PC-3 (cell line): ENCODE measurements at regions not wholly inside any gene's neighbourhood (a gene's known extent, or its start where the extent isn't known, plus 50 kb on each side); places are given as distances from the start of the nearest gene placed in this dataset.

Experiments
- ATAC-seq: fragments of 200-7000 bp; cut with Tn5 transposase; 2 replicates; pipeline ENCODE4 v1.9.1; 2020; ENCODE audit warnings: mild to moderate bottlenecking, moderate library complexity
- BruUV-seq: library from RNA; stranded (reverse); fragments of 400-500 nt; replicated peaks from 2 replicates; lab custom pipeline; 2021; lab: Mats Ljungman, UMichigan
- CTCF ChIA-PET: fragments of 300-600 bp; sonication (Branson Sonifier 250); formaldehyde crosslinking; loops from one replicate; lab custom pipeline; 2022; ENCODE audit warnings: antibody characterized with exemption; lab: Charles Lee
- POLR2A ChIA-PET: fragments of 300-600 bp; sonication (Branson Sonifier 250); formaldehyde crosslinking; loops from one replicate; lab custom pipeline; 2022; ENCODE audit warnings: antibody characterized with exemption; ENCODE audit not compliant: unreplicated experiment; lab: Charles Lee
- DNase-seq: peaks from one replicate; pipeline ENCODE4 v3.0.0-alpha.2; 2015
- H2AFZ ChIP-seq: fragments of 300-600 bp; sonication (generic); 2 replicates; pipeline ENCODE4 v1.6.0; 2016; ENCODE audit warnings: antibody characterized with exemption, low read length
- H3F3A ChIP-seq: fragments of 300-600 bp; sonication (generic); one replicate; pipeline ENCODE4 v1.6.0; 2017; ENCODE audit warnings: antibody characterized with exemption, low read length, control low read depth, mild to moderate bottlenecking; ENCODE audit not compliant: unreplicated experiment
- H3K27ac ChIP-seq: fragments of 300-600 bp; sonication (generic); 2 replicates; pipeline ENCODE4 v1.5.1; 2016; ENCODE audit warnings: mild to moderate bottlenecking, low read length
- H3K27me3 ChIP-seq: fragments of 300-600 bp; sonication (generic); 2 replicates; pipeline ENCODE4 v1.6.1; 2016; ENCODE audit warnings: low read length, mixed read lengths
- H3K36me3 ChIP-seq: fragments of 300-600 bp; sonication (generic); 2 replicates; pipeline ENCODE4 v1.6.1; 2016; ENCODE audit warnings: low read depth, mixed run types, low read length, mixed read lengths
- H3K4me1 ChIP-seq: fragments of 300-600 bp; sonication (generic); 2 replicates; pipeline ENCODE4 v1.5.1; 2016; ENCODE audit warnings: low read length; ENCODE audit not compliant: insufficient read depth
- H3K4me2 ChIP-seq: fragments of 300-600 bp; sonication (generic); 2 replicates; pipeline ENCODE4 v1.6.0; 2016; ENCODE audit warnings: low read length
- H3K4me3 ChIP-seq: fragments of 300-600 bp; sonication (generic); 2 replicates; pipeline ENCODE4 v1.5.1; 2016; ENCODE audit warnings: mild to moderate bottlenecking, low read length, mixed read lengths
- H3K79me2 ChIP-seq: fragments of 300-600 bp; sonication (generic); 2 replicates; pipeline ENCODE4 v1.6.1; 2017; ENCODE audit warnings: low read length, mixed read lengths
- H3K9ac ChIP-seq: fragments of 300-600 bp; sonication (generic); 2 replicates; pipeline ENCODE4 v1.6.0; 2016; ENCODE audit warnings: mild to moderate bottlenecking, low read length
- H3K9me2 ChIP-seq: fragments of 300-600 bp; sonication (generic); replicated peaks from 2 replicates; pipeline ENCODE4 v1.6.1; 2016; ENCODE audit warnings: mixed run types, low read length, mixed read lengths
- H3K9me3 ChIP-seq: fragments of 300-600 bp; sonication (generic); 2 replicates; pipeline ENCODE4 v1.6.1; 2016; ENCODE audit warnings: low read length, mixed read lengths
- H4K20me1 ChIP-seq: fragments of 300-600 bp; sonication (generic); 2 replicates; pipeline ENCODE4 v1.6.1; 2016; ENCODE audit warnings: low read length, mixed read lengths
- EZH2 ChIP-seq: fragments of 300-600 bp; sonication (generic); IDR thresholded peaks from one replicate; pipeline ENCODE4 v1.6.1; 2017; ENCODE audit warnings: antibody characterized with exemption, mild to moderate bottlenecking, low read length; ENCODE audit not compliant: unreplicated experiment
- EZH2phosphoT487 ChIP-seq: fragments of 300-600 bp; sonication (generic); IDR thresholded peaks from 2 replicates; pipeline ENCODE4 v1.6.1; 2018; ENCODE audit warnings: mild to moderate bottlenecking, antibody characterized with exemption, low read length, borderline replicate concordance
- intact Hi-C: fragments of 100-400 bp; cut with micrococcal nuclease; formaldehyde crosslinking; loops from 2 replicates; pipeline ENCODE4 v1.9.0; 2023
- TF ChIP-seq, protein P1 (sequence below): fragments of 300-600 bp; sonication (generic); conservative IDR thresholded peaks from 2 replicates; pipeline ENCODE4 v1.5.1; 2017; ENCODE audit warnings: antibody characterized with exemption, low read depth, mild to moderate bottlenecking, low read length

DNA sequence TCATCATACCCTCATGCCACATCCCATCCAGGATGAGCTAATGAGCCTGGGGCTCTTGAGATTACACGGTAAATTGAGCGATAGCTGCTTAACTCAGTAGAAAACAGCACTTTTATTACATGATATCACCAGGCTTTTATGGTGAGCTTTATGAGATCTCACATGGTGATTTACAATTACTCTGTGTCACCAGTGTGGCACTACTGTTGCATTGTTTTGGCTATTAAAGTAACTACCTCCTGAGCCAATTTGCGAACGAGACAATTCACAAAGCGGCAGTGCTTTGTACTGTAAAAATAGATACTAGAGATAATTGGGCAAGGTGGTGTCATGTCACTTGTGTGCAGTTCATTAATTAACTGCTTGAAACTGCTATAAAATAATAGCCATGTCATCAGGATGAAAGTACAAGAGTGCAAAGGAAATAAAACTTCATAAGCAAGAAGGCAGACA, 767.7 kb upstream of the ADGRL2 start:
- Histone ChIP-seq H3K36me3 (no peaks in the 10 kb centered on the region), H4K20me1 (no peaks in the 10 kb centered on the region), H3F3A (no peaks in the 10 kb centered on the region), H3K27ac (no peak overlapping the region), H3K4me2 (no peak overlapping the region), H3K4me3 (no peak overlapping the region), H3K4me1 (no peaks in the 10 kb centered on the region), H3K27me3 (no peaks in the 10 kb centered on the region), H3K79me2 (no peaks in the 10 kb centered on the region), H3K9me2 (no peaks in the 10 kb centered on the region), H2AFZ (no peak overlapping the region), H3K9ac (no peak overlapping the region), H3K9me3 (no peaks in the 10 kb centered on the region)
- BruUV-seq = no TSS peak
- ChIA-PET CTCF (no interaction called here), POLR2A (no interaction called here)
- TF ChIP-seq, protein P1, sequence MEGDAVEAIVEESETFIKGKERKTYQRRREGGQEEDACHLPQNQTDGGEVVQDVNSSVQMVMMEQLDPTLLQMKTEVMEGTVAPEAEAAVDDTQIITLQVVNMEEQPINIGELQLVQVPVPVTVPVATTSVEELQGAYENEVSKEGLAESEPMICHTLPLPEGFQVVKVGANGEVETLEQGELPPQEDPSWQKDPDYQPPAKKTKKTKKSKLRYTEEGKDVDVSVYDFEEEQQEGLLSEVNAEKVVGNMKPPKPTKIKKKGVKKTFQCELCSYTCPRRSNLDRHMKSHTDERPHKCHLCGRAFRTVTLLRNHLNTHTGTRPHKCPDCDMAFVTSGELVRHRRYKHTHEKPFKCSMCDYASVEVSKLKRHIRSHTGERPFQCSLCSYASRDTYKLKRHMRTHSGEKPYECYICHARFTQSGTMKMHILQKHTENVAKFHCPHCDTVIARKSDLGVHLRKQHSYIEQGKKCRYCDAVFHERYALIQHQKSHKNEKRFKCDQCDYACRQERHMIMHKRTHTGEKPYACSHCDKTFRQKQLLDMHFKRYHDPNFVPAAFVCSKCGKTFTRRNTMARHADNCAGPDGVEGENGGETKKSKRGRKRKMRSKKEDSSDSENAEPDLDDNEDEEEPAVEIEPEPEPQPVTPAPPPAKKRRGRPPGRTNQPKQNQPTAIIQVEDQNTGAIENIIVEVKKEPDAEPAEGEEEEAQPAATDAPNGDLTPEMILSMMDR = no peak
- no peak for TF ChIP-seq EZH2
- no peak for TF ChIP-seq EZH2phosphoT487
- no peak for ATAC-seq
- no peak for DNase-seq
- intact Hi-C loops = no loop called here

DNA sequence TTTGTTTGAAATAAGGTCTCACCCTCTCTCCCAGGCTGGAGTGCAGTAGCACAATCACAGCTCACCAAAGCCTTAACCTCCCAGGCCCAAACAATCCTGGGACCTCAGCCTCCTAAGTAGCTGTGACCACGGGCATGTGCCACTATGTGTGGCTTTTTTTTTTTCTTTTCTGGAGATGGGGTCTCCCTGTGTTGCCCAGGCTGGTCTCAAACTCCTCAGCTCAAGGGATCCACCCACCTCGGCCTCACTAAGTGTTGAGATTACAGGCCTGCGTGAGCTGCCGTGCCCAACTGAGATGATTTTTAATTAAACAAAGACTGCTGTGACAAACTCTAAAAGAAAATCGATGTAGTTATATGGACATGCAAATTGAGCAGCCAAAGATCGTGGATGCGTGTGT, 768.4 kb upstream of the ADGRL2 start:
- Histone ChIP-seq H3K4me1 (no peaks in the 10 kb centered on the region), H3K79me2 (no peaks in the 10 kb centered on the region), H4K20me1 (no peaks in the 10 kb centered on the region), H3K36me3 (no peaks in the 10 kb centered on the region), H3K9me3 (no peaks in the 10 kb centered on the region), H3K9ac (no peak overlapping the region), H3K27me3 (no peaks in the 10 kb centered on the region), H3K4me3 (no peak overlapping the region), H3K27ac (no peak overlapping the region), H3F3A (no peaks in the 10 kb centered on the region), H3K9me2 (no peaks in the 10 kb centered on the region), H3K4me2 (no peak overlapping the region), H2AFZ (no peak overlapping the region)
- TF ChIP-seq EZH2phosphoT487 (no peak), EZH2 (no peak)
- TF ChIP-seq, protein P1 = no peak
- BruUV-seq = no TSS peak
- no peak for DNase-seq
- ChIA-PET POLR2A (no interaction called here), CTCF (no interaction called here)
- no peak for ATAC-seq
- intact Hi-C loops = no loop called here

DNA sequence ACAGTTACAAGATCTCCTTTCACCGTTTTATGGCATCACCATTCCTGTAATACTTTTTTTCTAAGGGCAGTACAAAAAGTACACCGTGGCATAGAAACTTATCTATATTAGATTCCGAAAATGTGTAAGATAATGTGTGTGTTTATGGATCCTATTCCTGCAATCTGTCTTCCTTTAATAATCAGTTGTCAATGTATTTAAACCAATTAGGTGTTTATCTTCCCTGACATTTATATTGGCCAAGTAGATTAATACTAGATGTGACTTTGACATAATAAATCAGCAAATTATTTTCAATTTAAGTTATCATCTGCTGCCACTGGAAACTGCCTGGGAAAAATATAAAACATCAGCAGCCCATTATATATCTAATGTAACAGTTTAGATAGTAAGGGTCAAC, 770.3 kb upstream of the ADGRL2 start:
- Histone ChIP-seq H3K9me2 (no peaks in the 10 kb centered on the region), H3K36me3 (no peaks in the 10 kb centered on the region), H3K4me2 (no peak overlapping the region), H4K20me1 (no peaks in the 10 kb centered on the region), H3K79me2 (no peaks in the 10 kb centered on the region), H2AFZ (no peak overlapping the region), H3K4me1 (no peaks in the 10 kb centered on the region), H3K9ac (no peak overlapping the region), H3K4me3 (no peak overlapping the region), H3K9me3 (no peaks in the 10 kb centered on the region), H3K27ac (no peak overlapping the region), H3K27me3 (no peaks in the 10 kb centered on the region), H3F3A (no peaks in the 10 kb centered on the region)
- intact Hi-C loops = no loop called here
- TF ChIP-seq EZH2phosphoT487 = no peak
- no peak for TF ChIP-seq EZH2
- TF ChIP-seq, protein P1 = no peak
- ChIA-PET POLR2A (no interaction called here), CTCF (no interaction called here)
- no TSS peak for BruUV-seq
- DNase-seq = no peak
- ATAC-seq = no peak
